CD14-positive monocyte (primary cell): ENCODE measurements at regions not wholly inside any gene's neighbourhood (a gene's known extent, or its start where the extent isn't known, plus 50 kb on each side); places are given as distances from the start of the nearest gene placed in this dataset.

Experiments
- DNase-seq, 3 donors: peaks; one replicate each; pipeline ENCODE4 v3.0.0-alpha.2; 2011 to 2022
- H2AFZ ChIP-seq: 2 replicates; pipeline ENCODE4 v1.6.0; 2012; ENCODE audit warnings: mild to moderate bottlenecking, low read depth, low read length, inconsistent platforms; ENCODE audit not compliant: insufficient read depth, poor library complexity, severe bottlenecking
- H3K27ac ChIP-seq, 2 donors: 1 replicate in 1 of 2; 2 replicates in 1 of 2; pipeline ENCODE4 v1.5.1; 2012 to 2013; ENCODE audit warnings: low read length in 2 of 2, control low read depth in 1 of 2, inconsistent platforms in 1 of 2, low read depth in 1 of 2, mild to moderate bottlenecking in 1 of 2
- H3K27me3 ChIP-seq, 2 donors: one replicate each; pipeline versions ENCODE4 v1.6.0 to v1.6.1; 2011 to 2013; ENCODE audit warnings: low read length in 2 of 2; ENCODE audit not compliant: control insufficient read depth in 2 of 2, insufficient read depth in 2 of 2
- H3K36me3 ChIP-seq, 2 donors: replicated peaks in 1 of 2; 1 replicate in 1 of 2; 2 replicates in 1 of 2; pipeline versions ENCODE4 v1.5.1 to v1.6.1; 2012 to 2013; ENCODE audit warnings: low read length in 2 of 2, control low read depth in 1 of 2, inconsistent platforms in 1 of 2, mild to moderate bottlenecking in 1 of 2; ENCODE audit not compliant: insufficient read depth in 2 of 2, control insufficient read depth in 1 of 2
- H3K4me1 ChIP-seq, 2 donors: 1 replicate in 1 of 2; 2 replicates in 1 of 2; pipeline versions ENCODE4 v1.5.1 to v1.6.1; 2012 to 2013; ENCODE audit warnings: low read length in 2 of 2, control low read depth in 1 of 2, inconsistent platforms in 1 of 2, mild to moderate bottlenecking in 1 of 2, moderate library complexity in 1 of 2; ENCODE audit not compliant: insufficient read depth in 2 of 2, control insufficient read depth in 1 of 2
- H3K4me2 ChIP-seq: replicated peaks from 2 replicates; pipeline ENCODE3; 2012; ENCODE audit warnings: low read length, moderate library complexity, mild to moderate bottlenecking; ENCODE audit not compliant: poor library complexity, severe bottlenecking; ENCODE audit errors: extremely low read depth
- H3K4me3 ChIP-seq, 3 experiments: fragments of 200-600 bp in 1 of 3; sonication (generic) in 1 of 3; replicated peaks in 1 of 3; 1 replicate in 2 of 3; 2 replicates in 1 of 3; pipeline ENCODE4 v1.5.1; 2011 to 2013; ENCODE audit warnings: low read length in 3 of 3, mild to moderate bottlenecking in 3 of 3, control low read depth in 2 of 3, low read depth in 2 of 3, inconsistent platforms in 1 of 3, moderate library complexity in 1 of 3
- H3K79me2 ChIP-seq: 2 replicates; pipeline ENCODE4 v1.6.0; 2012; ENCODE audit warnings: mild to moderate bottlenecking, control low read depth, inconsistent platforms, low read length, moderate library complexity; ENCODE audit not compliant: insufficient read depth
- H3K9ac ChIP-seq: 2 replicates; pipeline ENCODE4 v1.6.0; 2017; ENCODE audit warnings: low read length, mild to moderate bottlenecking; ENCODE audit not compliant: insufficient read depth, poor library complexity, severe bottlenecking
- H3K9me3 ChIP-seq, 2 donors: replicated peaks in 1 of 2; 1 replicate in 1 of 2; 2 replicates in 1 of 2; pipeline versions ENCODE4 v1.5.1 to v1.6.1; 2012 to 2013; ENCODE audit warnings: low read length in 2 of 2, control low read depth in 1 of 2; ENCODE audit not compliant: control insufficient read depth in 1 of 2, insufficient read depth in 1 of 2
- H4K20me1 ChIP-seq: 2 replicates; pipeline ENCODE4 v1.6.0; 2012; ENCODE audit warnings: mild to moderate bottlenecking, low read length, control low read depth, moderate library complexity; ENCODE audit not compliant: insufficient read depth
- H3K27ac Mint-ChIP-seq, 7 donors: one replicate each; pipeline ENCODE4 v1.8.0; 2020; ENCODE audit warnings: mild to moderate bottlenecking in 7 of 7, mixed read lengths in 7 of 7, moderate library complexity in 6 of 7, inconsistent platforms in 2 of 7
- H3K27me3 Mint-ChIP-seq, 3 donors: one replicate each; pipeline ENCODE4 v1.8.0; 2021 to 2022; ENCODE audit warnings: low read depth in 3 of 3, mild to moderate bottlenecking in 3 of 3, mixed read lengths in 3 of 3, moderate library complexity in 3 of 3, inconsistent platforms in 1 of 3
- H3K36me3 Mint-ChIP-seq, 2 donors: one replicate each; pipeline ENCODE4 v1.8.0; 2020; ENCODE audit warnings: mixed read lengths in 2 of 2, inconsistent platforms in 1 of 2, mild to moderate bottlenecking in 1 of 2
- H3K4me1 Mint-ChIP-seq: one replicate; pipeline ENCODE4 v1.8.0; 2020; ENCODE audit warnings: mild to moderate bottlenecking, mixed read lengths
- H3K4me3 Mint-ChIP-seq, 2 donors: one replicate each; pipeline ENCODE4 v1.8.0; 2020; ENCODE audit warnings: mild to moderate bottlenecking in 2 of 2, mixed read lengths in 2 of 2, moderate library complexity in 1 of 2
- H3K9me3 Mint-ChIP-seq, 7 donors: one replicate each; pipeline ENCODE4 v1.8.0; 2020 to 2022; ENCODE audit warnings: mixed read lengths in 7 of 7, mild to moderate bottlenecking in 6 of 7, moderate library complexity in 6 of 7, inconsistent platforms in 2 of 7
- WGBS: methylation state at CpG from one replicate; pipeline ENCODE4 v1.1.5; 2013; ENCODE audit warnings: missing lambda C conversion rate; ENCODE audit not compliant: insufficient coverage; 5-methylcytosine and 5-hydroxymethylcytosine counted together
- intact Hi-C, 2 donors: fragments of 100-400 bp; cut with micrococcal nuclease; formaldehyde crosslinking; loops; one replicate each; pipeline versions ENCODE4 v1.15.0 to v1.15.1; 2023
- TF ChIP-seq, protein P1 (sequence below): fragments of 200-600 bp; IDR thresholded peaks from one replicate; pipeline ENCODE4 v1.8.0; 2022; ENCODE audit warnings: antibody characterized with exemption, mild to moderate bottlenecking

GRCh38 chr6:20302702-20303251 is 90.5 kb upstream of the MBOAT1 start:
- no peak overlapping the region for H3K27ac ChIP-seq

DNA sequence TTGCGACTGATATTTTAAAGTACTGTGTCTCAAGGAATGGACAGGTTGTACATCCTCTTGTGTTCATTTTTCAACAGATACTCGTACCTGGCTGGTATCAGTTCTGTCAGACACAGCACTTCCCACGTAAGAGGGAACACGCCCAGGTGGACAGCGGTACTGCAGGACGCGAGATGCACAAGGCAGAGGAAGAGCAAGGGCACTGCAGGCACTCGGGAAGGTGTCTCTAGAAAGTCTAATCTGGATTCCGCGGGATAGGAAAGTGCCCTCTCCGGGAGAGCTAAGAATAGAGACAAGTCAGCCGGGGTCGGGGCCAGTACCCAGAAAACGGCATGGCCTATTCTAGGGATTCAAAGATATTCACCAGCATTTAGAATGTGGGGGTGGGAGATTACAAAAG is 94.2 kb upstream of the MBOAT1 start:
- H3K27me3 Mint-ChIP-seq: peaks cover 0 to 2% (median 0%) of the 10 kb centered on the region in 3 donors
- Histone ChIP-seq H3K9me3 (no peaks in the 10 kb centered on the region), H3K9ac (no peak overlapping the region), H4K20me1 (no peaks in the 10 kb centered on the region), H3K4me2 (no peak overlapping the region), H3K4me3 (no peak overlapping the region), H3K4me1 (no peaks in the 10 kb centered on the region), H3K79me2 (no peaks in the 10 kb centered on the region), H3K27ac (no peak overlapping the region), H3K27me3 (no peaks in the 10 kb centered on the region), H3K36me3 (no peaks in the 10 kb centered on the region), H2AFZ (no peak overlapping the region)
- DNase-seq: no peak
- intact Hi-C loops: no loop called here
- 95% methylated on average over 11 of the region's 14 CpGs for WGBS
- H3K9me3 Mint-ChIP-seq: peaks cover 0 to 3% (median 0%) of the 10 kb centered on the region in 7 donors
- H3K36me3 Mint-ChIP-seq: no peaks in the 10 kb centered on the region
- H3K4me1 Mint-ChIP-seq: no peaks in the 10 kb centered on the region
- TF ChIP-seq, protein P1, sequence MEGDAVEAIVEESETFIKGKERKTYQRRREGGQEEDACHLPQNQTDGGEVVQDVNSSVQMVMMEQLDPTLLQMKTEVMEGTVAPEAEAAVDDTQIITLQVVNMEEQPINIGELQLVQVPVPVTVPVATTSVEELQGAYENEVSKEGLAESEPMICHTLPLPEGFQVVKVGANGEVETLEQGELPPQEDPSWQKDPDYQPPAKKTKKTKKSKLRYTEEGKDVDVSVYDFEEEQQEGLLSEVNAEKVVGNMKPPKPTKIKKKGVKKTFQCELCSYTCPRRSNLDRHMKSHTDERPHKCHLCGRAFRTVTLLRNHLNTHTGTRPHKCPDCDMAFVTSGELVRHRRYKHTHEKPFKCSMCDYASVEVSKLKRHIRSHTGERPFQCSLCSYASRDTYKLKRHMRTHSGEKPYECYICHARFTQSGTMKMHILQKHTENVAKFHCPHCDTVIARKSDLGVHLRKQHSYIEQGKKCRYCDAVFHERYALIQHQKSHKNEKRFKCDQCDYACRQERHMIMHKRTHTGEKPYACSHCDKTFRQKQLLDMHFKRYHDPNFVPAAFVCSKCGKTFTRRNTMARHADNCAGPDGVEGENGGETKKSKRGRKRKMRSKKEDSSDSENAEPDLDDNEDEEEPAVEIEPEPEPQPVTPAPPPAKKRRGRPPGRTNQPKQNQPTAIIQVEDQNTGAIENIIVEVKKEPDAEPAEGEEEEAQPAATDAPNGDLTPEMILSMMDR: no peak
- H3K27ac Mint-ChIP-seq: no peak overlapping the region
- H3K4me3 Mint-ChIP-seq: no peak overlapping the region

More at GRCh38 chr6:20302702-20303251, 90.5 kb upstream of the MBOAT1 start:
- no peaks in the 10 kb centered on the region for H3K36me3 Mint-ChIP-seq
- no peak overlapping the region for H3K4me2 ChIP-seq
- H3K4me3 ChIP-seq: no peak overlapping the region
- intact Hi-C loops: no loop called here
- no peak overlapping the region for H2AFZ ChIP-seq
- no CpG with 5 or more reads among the region's 5 CpGs for WGBS
- H3K79me2 ChIP-seq: no peaks in the 10 kb centered on the region
- H3K4me3 Mint-ChIP-seq: no peak overlapping the region
- H3K27me3 Mint-ChIP-seq: no peaks in the 10 kb centered on the region
- TF ChIP-seq, protein P1: no peak
- H3K9me3 ChIP-seq: no peaks in the 10 kb centered on the region
- H3K27me3 ChIP-seq: no peaks in the 10 kb centered on the region
- H3K9me3 Mint-ChIP-seq: peaks cover 0 to 4% (median 0%) of the 10 kb centered on the region in 7 donors
- peaks cover 2% of the 10 kb centered on the region for H3K4me1 Mint-ChIP-seq
- no peaks in the 10 kb centered on the region for H3K4me1 ChIP-seq
- H3K36me3 ChIP-seq: no peaks in the 10 kb centered on the region
- no peaks in the 10 kb centered on the region for H4K20me1 ChIP-seq
- DNase-seq: no peak
- H3K27ac Mint-ChIP-seq: no peak overlapping the region
- no peak overlapping the region for H3K9ac ChIP-seq
